ENCODE measurements at regions not wholly inside any gene's neighbourhood (a gene's known extent, or its start where the extent isn't known, plus 50 kb on each side); places are given as distances from the start of the nearest gene placed in this dataset.

DNA sequence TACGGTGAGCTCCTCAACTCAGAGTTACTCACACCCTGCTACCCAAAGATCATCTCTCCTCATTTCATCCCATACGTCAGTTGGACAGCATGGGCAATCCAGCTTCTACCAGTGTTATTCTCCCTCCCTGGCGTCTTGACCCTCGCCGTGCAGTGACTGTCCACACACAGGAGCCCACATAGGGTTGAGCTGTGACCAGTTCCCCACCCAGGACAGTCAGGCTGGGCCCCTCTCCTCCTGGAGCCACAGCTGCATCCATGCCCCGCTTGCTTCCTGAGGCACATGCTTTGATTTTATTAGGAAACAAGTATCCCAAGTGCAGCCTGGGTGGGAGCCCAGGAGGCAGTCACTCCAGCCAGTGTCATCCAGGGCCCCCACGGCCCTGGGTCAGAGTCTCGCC is 140.3 kb upstream of the SFSWAP start:
- TF ChIP-seq CTCF (IDR thresholded peaks at IDR 0.05): no peak
- TF ChIP-seq POLR2A (IDR thresholded peaks at IDR 0.05): no peak
